Ectodermal cell (in vitro differentiated cells): ENCODE measurements at regions not wholly inside any gene's neighbourhood (a gene's known extent, or its start where the extent isn't known, plus 50 kb on each side); places are given as distances from the start of the nearest gene placed in this dataset.

ENCODE experiments used
- H3K27ac ChIP-seq: 2 replicates; pipeline ENCODE4 v1.7.0; 2013; ENCODE audit warnings: mild to moderate bottlenecking, low read depth, low read length; ENCODE audit not compliant: insufficient read depth, poor library complexity, severe bottlenecking
- H3K27me3 ChIP-seq: 2 replicates; pipeline ENCODE4 v1.7.0; 2013; ENCODE audit warnings: mild to moderate bottlenecking, low read length; ENCODE audit not compliant: insufficient read depth, control insufficient read depth, poor library complexity, severe bottlenecking
- H3K36me3 ChIP-seq: one replicate; pipeline ENCODE4 v1.7.0; 2013; ENCODE audit warnings: low read length; ENCODE audit not compliant: control insufficient read depth, insufficient read depth
- H3K4me1 ChIP-seq: one replicate; pipeline ENCODE4 v1.7.0; 2013; ENCODE audit warnings: low read length; ENCODE audit not compliant: control insufficient read depth, insufficient read depth
- H3K4me3 ChIP-seq: 2 replicates; pipeline ENCODE4 v1.7.0; 2013; ENCODE audit warnings: low read depth, low read length, control low read depth; ENCODE audit not compliant: insufficient read depth
- H3K9me3 ChIP-seq: 2 replicates; pipeline ENCODE4 v1.7.0; 2013; ENCODE audit warnings: mild to moderate bottlenecking, low read length, moderate library complexity; ENCODE audit not compliant: control insufficient read depth
- WGBS, 2 experiments: methylation state at CpG; one replicate each; pipeline ENCODE4 v1.1.7; 2013; ENCODE audit warnings: missing lambda C conversion rate in 2 of 2; 5-methylcytosine and 5-hydroxymethylcytosine counted together

DNA sequence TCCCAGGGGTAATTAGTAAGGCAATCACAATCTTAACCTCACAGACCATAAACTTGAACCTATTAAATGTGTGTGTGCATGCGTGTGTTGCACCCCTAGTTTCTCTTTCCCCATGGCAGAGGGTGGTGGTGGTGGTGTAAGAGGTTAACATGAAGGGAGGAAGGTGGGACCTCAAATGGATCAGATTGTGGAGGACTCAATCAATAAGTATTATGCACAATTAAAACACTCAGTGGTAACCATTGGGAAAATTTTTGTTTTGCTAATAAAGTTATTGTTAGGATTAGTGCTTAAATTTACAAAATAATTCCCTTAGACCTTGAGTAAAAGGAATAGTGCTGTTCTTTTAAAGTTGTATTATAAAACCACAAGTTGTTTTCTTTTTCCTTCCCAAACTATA, 283.0 kb downstream of the OLFM3 start:
- whole genome bisulfite sequencing, 2 experiments = 60 to 67% methylated on average over 1 of the region's 1 CpG
- H3K36me3 ChIP-seq = no peaks in the 10 kb centered on the region
- no peaks in the 10 kb centered on the region for H3K9me3 ChIP-seq

DNA sequence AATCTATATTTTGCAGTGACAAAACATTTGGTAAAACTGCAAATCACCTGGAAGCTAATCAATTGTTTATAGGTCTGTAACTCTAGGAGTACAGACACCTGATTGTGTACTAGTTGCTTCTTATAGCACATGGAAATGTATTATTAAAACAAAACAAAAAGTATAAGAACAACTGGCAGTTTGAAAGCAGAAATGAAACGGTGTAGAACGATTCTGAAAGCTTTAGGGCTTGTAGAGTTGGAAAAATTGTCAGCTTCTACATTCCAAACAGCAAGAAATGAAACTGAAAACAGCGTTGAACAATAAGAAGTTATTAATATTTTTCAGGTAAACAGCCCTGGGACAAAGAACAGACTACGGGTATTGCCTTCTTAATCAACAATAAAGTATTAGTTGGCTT, 273.3 kb downstream of the OLFM3 start:
- Histone ChIP-seq H3K27ac (no peak overlapping the region), H3K4me1 (no peaks in the 10 kb centered on the region), H3K9me3 (no peaks in the 10 kb centered on the region), H3K4me3 (no peak overlapping the region), H3K27me3 (no peaks in the 10 kb centered on the region), H3K36me3 (no peaks in the 10 kb centered on the region)
- 94 to 95% methylated on average over 4 of the region's 4 CpGs for WGBS, 2 experiments

More for the DNA sequence above, 283.0 kb downstream of the OLFM3 start:
- Histone ChIP-seq H3K4me1 (no peaks in the 10 kb centered on the region), H3K4me3 (no peak overlapping the region), H3K27me3 (no peaks in the 10 kb centered on the region), H3K27ac (no peak overlapping the region)

DNA sequence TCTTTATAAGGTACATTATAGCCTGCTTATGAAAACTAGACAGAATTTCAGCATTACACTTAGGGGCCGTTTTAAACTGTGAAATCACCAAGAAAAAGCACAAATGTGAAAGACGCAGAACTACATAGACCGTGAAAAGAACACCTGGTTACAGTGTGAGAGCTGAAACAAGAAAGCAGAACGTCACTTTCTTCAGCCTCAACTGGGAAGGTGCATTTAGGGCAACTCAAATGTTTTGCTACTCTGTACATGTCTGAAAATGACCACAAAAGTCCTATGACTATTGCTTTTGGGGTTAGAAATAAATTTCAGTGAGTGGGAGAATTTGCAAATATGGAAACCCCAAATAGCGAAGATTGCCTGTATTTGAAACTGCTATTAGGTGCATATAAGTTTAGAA, 268.7 kb downstream of the OLFM3 start:
- H3K4me3 ChIP-seq = no peak overlapping the region
- no peaks in the 10 kb centered on the region for H3K27me3 ChIP-seq
- no peaks in the 10 kb centered on the region for H3K36me3 ChIP-seq
- H3K27ac ChIP-seq = no peak overlapping the region
- no peaks in the 10 kb centered on the region for H3K9me3 ChIP-seq
- H3K4me1 ChIP-seq = no peaks in the 10 kb centered on the region
- WGBS, 2 experiments = 96 to 97% methylated on average over 4 to 5 of the region's 5 CpGs

DNA sequence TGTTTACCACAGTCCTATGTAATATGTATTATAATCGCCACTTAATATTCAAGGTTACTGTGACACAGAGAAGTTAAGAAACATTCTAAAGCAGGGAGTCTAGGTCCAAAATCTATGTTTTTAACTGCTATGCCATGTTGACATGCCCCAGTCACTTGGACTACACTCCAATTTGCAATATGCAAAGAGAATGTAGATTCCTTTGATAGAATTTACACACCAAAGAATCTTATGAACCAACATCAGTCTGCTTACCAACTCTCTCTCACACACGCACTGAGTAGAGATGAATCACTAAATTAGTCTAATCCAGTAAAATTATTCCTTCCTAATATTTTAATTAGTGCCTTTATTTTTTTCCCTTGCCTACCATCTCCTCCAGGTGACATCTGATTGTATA, 266.2 kb downstream of the OLFM3 start:
- WGBS, 2 experiments = 83 to 100% methylated on average over 1 to 2 of the region's 2 CpGs
- no peaks in the 10 kb centered on the region for H3K36me3 ChIP-seq
- no peaks in the 10 kb centered on the region for H3K9me3 ChIP-seq
- H3K27me3 ChIP-seq = no peaks in the 10 kb centered on the region
- H3K4me1 ChIP-seq = no peaks in the 10 kb centered on the region
- H3K4me3 ChIP-seq = no peak overlapping the region
- no peak overlapping the region for H3K27ac ChIP-seq

DNA sequence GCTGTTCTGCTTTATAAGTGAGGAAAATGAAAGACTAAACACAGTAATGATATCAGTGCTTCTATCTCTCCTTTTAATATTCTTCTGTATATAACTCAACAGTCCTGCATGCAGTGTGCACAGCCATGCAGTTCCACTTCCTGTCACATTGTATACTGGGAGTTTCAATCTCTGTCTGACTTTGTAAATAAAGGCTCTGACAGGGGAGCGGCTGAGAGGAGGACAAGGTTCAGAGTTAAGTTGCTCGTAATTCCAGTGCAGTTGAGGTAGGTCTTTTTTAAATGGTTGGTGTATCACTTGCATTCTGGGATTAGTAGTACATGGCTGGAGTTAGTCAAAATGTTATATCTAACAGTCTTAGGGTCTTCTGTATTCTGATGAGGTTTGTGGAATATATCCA, 264.5 kb downstream of the OLFM3 start:
- Histone ChIP-seq H3K27ac (no peak overlapping the region), H3K9me3 (no peaks in the 10 kb centered on the region), H3K27me3 (no peaks in the 10 kb centered on the region), H3K4me3 (no peak overlapping the region), H3K36me3 (no peaks in the 10 kb centered on the region), H3K4me1 (no peaks in the 10 kb centered on the region)
- WGBS, 2 experiments = 75 to 80% methylated on average over 2 of the region's 2 CpGs

DNA sequence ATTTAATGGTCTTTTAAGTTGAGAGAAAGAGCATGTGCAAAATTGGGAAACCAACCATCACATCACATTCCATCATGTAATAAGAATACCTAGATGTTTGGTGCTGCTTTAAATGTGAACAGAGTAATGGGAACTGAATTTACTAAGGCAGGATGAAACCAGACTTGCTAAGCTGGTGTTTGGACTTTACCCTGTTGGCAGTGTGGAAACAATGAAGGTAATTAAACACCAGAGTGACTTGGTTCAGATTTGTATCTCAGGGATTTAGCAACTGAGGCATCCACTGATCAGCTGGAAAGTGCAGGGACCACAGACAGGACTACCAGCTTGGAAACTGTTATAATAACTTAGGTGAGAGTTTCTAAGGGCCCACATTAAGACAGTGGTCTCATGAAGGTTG, 263.4 kb downstream of the OLFM3 start:
- Histone ChIP-seq H3K4me3 (no peak overlapping the region), H3K27me3 (no peaks in the 10 kb centered on the region), H3K9me3 (no peaks in the 10 kb centered on the region), H3K36me3 (no peaks in the 10 kb centered on the region), H3K27ac (no peak overlapping the region), H3K4me1 (no peaks in the 10 kb centered on the region)

DNA sequence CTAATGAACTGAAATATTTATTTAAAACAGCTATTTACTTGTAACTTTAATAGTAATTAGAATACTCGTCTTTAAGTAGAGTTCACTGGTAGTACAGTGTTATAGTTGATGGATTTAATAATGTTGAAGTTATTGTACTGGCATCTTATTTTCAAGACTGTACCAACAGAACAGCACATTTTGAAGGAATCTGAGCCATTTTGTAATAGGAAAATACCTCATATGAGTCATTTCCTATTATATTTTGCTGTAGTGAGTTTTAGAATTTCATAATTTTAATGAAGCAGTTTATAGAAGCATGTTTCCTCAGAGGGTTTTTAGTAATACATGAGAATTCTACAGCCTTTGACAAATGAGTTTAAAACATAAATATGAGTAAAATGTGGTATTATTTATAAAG, 258.3 kb downstream of the OLFM3 start:
- no peaks in the 10 kb centered on the region for H3K9me3 ChIP-seq
- 100% methylated on average over 1 of the region's 1 CpG; no CpG with 5 or more reads in 1 of the 2 experiments for WGBS, 2 experiments
- H3K36me3 ChIP-seq = no peaks in the 10 kb centered on the region
- no peaks in the 10 kb centered on the region for H3K4me1 ChIP-seq
- H3K27me3 ChIP-seq = no peaks in the 10 kb centered on the region
- H3K4me3 ChIP-seq = no peak overlapping the region
- no peak overlapping the region for H3K27ac ChIP-seq

DNA sequence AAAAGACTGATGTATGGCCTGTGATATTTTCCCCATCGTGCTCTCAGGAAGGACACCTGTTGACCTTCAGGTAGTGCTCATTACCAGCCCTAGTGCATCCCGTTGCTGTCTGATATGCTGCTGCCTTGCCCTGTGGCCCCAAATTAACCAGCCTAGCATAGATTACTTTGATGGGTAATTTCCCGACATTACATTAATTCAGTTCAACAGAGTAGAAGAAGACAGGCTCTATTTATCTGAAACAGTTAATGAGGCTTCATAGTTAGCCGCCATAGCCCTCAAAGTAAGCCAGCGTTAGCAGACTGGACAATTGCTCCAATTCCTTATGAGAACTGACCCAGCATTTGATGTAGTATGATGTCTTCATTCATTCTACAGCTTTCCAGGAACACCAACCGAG, 257.6 kb downstream of the OLFM3 start:
- Histone ChIP-seq H3K9me3 (no peaks in the 10 kb centered on the region), H3K4me1 (no peaks in the 10 kb centered on the region), H3K27ac (no peak overlapping the region), H3K4me3 (no peak overlapping the region), H3K36me3 (no peaks in the 10 kb centered on the region), H3K27me3 (no peaks in the 10 kb centered on the region)
- WGBS, 2 experiments = 91 to 93% methylated on average over 5 to 6 of the region's 6 CpGs

DNA sequence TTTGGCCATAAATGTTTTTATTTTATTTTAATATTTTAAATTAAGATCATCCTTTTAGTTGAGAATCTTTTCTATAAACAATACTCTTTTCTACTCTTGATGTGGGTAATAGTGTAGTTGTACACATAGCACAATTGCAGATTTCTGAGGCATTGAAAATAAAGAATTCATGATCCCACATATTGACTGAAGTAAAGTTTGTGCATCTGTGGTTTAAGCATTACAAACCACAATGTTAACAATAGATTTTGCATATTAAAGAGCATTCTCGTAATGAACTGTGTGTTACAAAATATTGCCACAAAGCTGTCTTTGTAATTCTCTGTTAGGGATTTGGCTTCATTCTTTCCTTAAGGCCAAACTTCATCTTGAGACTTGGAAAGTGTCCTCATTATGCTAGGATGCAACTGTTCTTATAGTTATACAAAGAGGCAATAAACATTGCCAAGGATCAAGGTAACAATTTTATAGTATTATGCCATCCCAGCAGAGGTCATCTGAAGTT, 256.8 kb downstream of the OLFM3 start:
- Histone ChIP-seq H3K27ac (no peak overlapping the region), H3K9me3 (no peaks in the 10 kb centered on the region), H3K36me3 (no peaks in the 10 kb centered on the region), H3K4me1 (no peaks in the 10 kb centered on the region), H3K4me3 (no peak overlapping the region), H3K27me3 (no peaks in the 10 kb centered on the region)
- WGBS, 2 experiments = 83 to 100% methylated on average over 1 of the region's 1 CpG

DNA sequence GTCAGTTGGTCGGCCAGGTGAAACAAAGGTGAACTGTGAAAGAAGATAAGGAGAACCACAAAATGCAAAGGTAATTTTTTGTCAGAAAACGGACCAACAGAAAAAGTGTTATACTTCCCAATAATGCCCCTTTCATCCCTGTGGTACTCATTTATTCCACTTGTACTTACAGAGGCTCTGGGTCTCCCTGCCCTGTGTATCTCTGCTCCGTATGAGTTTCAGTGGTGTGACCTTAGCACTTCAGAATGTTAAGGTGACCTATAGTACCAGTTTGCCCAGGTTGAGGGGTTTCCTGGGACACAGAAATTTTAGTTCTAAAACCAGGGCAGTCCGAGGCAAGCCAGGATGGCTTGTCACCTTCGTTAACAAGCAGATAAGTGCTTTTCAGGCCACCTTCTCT, 254.8 kb downstream of the OLFM3 start:
- no peaks in the 10 kb centered on the region for H3K9me3 ChIP-seq
- WGBS, 2 experiments = 59 to 60% methylated on average over 5 of the region's 5 CpGs
- no peaks in the 10 kb centered on the region for H3K27me3 ChIP-seq
- H3K36me3 ChIP-seq = no peaks in the 10 kb centered on the region
- no peaks in the 10 kb centered on the region for H3K4me1 ChIP-seq
- H3K4me3 ChIP-seq = no peak overlapping the region
- H3K27ac ChIP-seq = no peak overlapping the region

DNA sequence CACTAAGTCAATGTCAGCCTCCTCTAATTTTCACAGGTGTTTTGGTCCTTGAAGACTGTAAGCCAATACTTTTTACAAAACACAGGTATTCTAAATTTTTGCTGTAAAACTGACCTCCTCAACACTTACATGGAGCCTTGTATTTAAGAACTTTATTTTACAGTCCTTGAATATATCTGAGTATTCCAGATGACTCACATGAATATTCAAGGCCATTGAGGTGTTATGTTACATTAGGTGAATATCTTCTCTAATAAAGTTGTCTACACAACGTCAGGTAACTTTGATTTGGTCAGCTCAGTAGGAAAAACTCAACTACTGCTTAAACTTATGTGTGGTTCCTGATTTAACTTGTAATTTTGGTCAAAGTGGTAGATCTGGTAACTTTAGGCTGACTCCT, 254.2 kb downstream of the OLFM3 start:
- Histone ChIP-seq H3K4me1 (no peaks in the 10 kb centered on the region), H3K36me3 (no peaks in the 10 kb centered on the region), H3K27ac (no peak overlapping the region), H3K9me3 (no peaks in the 10 kb centered on the region), H3K27me3 (no peaks in the 10 kb centered on the region), H3K4me3 (no peak overlapping the region)
- WGBS, 2 experiments = 93 to 100% methylated on average over 1 of the region's 1 CpG
